Sigmoid colon (tissue), 6 donors: ENCODE measurements at regions not wholly inside any gene's neighbourhood (a gene's known extent, or its start where the extent isn't known, plus 50 kb on each side); places are given as distances from the start of the nearest gene placed in this dataset.

Experiments
- DNase-seq: peaks from one replicate; pipeline ENCODE4 v3.0.0-alpha.2; 2019
- H3K27ac ChIP-seq, 4 donors: fragments of 200-600 bp; sonication (generic); one replicate each; pipeline ENCODE4 v1.5.1; 2016 to 2019; ENCODE audit warnings: mild to moderate bottlenecking in 1 of 4
- H3K27me3 ChIP-seq, 3 donors: fragments of 200-600 bp; sonication (generic); one replicate each; pipeline ENCODE4 v1.5.1; 2019; ENCODE audit warnings: mild to moderate bottlenecking in 1 of 3
- H3K36me3 ChIP-seq, 4 donors: fragments of 200-600 bp; sonication (generic); one replicate each; pipeline ENCODE4 v1.5.1; 2016 to 2019
- H3K4me1 ChIP-seq, 4 donors: fragments of 200-600 bp; sonication (generic); one replicate each; pipeline ENCODE4 v1.5.1; 2017 to 2019
- H3K4me3 ChIP-seq, 4 donors: fragments of 200-600 bp; sonication (generic); one replicate each; pipeline ENCODE4 v1.5.1; 2017 to 2019; ENCODE audit warnings: mild to moderate bottlenecking in 2 of 4, moderate library complexity in 1 of 4
- H3K9me3 ChIP-seq, 4 donors: fragments of 200-600 bp in 3 of 4; sonication (generic) in 3 of 4; one replicate each; pipeline versions ENCODE4 v1.5.1 to v1.6.1; 2013 to 2019
- EP300 ChIP-seq, 4 donors: sonication (generic); formaldehyde crosslinking; IDR thresholded peaks; one replicate each; pipeline ENCODE4 v1.6.1; 2017; ENCODE audit warnings: antibody characterized with exemption in 4 of 4
- POLR2A ChIP-seq, 2 donors: fragments of 450-650 bp; IDR thresholded peaks; one replicate each; pipeline ENCODE4 v1.6.1; 2016; ENCODE audit warnings: antibody characterized with exemption in 2 of 2, mild to moderate bottlenecking in 2 of 2, moderate library complexity in 2 of 2
- POLR2AphosphoS5 ChIP-seq, 4 donors: sonication (generic); formaldehyde crosslinking; IDR thresholded peaks; one replicate each; pipeline ENCODE4 v1.6.1; 2017; ENCODE audit warnings: antibody characterized with exemption in 4 of 4
- WGBS, 2 donors: extraction: QIAGEN DNeasy Blood & Tissue Kit; methylation state at CpG; one replicate each; pipeline ENCODE4 v1.1.7; 2013; 5-methylcytosine and 5-hydroxymethylcytosine counted together
- intact Hi-C: fragments of 100-400 bp; cut with DNase I; formaldehyde crosslinking; loops from one replicate; pipeline ENCODE4 v1.15.1; 2023
- TF ChIP-seq, protein P1 (sequence below), 4 experiments: fragments of 450-650 bp in 3 of 4; fragments of 200-600 bp in 1 of 4; IDR thresholded peaks; one replicate each; pipeline ENCODE4 v1.5.1; 2016 to 2019; ENCODE audit warnings: antibody characterized with exemption in 4 of 4, mild to moderate bottlenecking in 3 of 4, moderate library complexity in 2 of 4
- donor health status: healthy with polysubstance abuse.
- donor health status: healthy.

DNA sequence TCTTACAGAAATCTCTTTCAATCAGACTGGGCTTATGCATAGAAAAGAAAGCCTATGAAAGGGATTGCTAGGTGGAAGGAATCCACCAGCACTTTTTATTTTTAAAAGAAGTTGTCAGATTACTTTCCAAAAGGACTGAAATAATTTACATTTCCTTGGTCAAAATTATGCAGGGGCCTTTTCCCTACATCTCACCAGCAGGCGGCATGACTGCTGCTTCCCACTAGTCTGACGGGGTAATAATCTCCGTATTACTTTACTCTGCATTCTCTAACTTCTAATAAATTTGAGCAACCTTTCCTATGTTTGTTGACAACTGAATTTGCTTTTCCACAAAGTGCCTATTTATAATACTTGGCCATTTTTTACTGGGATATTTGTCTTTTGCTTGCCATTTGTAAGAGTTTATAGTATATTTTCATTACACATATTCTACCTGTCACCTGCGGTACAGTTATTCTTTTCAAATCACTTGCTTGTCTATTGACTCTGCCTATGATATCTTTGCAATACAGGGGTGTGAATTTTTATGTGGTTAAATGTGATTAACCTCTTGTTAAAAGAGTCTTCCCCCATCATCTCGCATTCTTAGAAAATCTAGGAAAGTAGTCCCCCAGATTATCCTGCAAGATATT is 51.9 kb upstream of the USP47 start:
- H3K36me3 ChIP-seq = no peaks in the 10 kb centered on the region
- peaks cover 0 to 3% (median 0%) of the 10 kb centered on the region in 4 donors for H3K4me1 ChIP-seq
- WGBS, 2 donors = 27 to 52% methylated on average over 5 of the region's 5 CpGs
- no peak for DNase-seq
- no peak for TF ChIP-seq POLR2A (IDR thresholded peaks at IDR 0.05)
- TF ChIP-seq EP300 (IDR thresholded peaks at IDR 0.05) = no peak
- TF ChIP-seq, protein P1, sequence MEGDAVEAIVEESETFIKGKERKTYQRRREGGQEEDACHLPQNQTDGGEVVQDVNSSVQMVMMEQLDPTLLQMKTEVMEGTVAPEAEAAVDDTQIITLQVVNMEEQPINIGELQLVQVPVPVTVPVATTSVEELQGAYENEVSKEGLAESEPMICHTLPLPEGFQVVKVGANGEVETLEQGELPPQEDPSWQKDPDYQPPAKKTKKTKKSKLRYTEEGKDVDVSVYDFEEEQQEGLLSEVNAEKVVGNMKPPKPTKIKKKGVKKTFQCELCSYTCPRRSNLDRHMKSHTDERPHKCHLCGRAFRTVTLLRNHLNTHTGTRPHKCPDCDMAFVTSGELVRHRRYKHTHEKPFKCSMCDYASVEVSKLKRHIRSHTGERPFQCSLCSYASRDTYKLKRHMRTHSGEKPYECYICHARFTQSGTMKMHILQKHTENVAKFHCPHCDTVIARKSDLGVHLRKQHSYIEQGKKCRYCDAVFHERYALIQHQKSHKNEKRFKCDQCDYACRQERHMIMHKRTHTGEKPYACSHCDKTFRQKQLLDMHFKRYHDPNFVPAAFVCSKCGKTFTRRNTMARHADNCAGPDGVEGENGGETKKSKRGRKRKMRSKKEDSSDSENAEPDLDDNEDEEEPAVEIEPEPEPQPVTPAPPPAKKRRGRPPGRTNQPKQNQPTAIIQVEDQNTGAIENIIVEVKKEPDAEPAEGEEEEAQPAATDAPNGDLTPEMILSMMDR (IDR thresholded peaks at IDR 0.05) = peak in 3 of 4 experiments; percentile 16 to 69 (median 25)
- no peak for TF ChIP-seq POLR2AphosphoS5 (IDR thresholded peaks at IDR 0.05)
- no peaks in the 10 kb centered on the region for H3K9me3 ChIP-seq
- intact Hi-C loops = loop anchor here (10.0 kb wide), 1 partner anchor 125 kb away; no protein-coding TSS in a partner anchor
- H3K4me3 ChIP-seq = no peak overlapping the region
- H3K27ac ChIP-seq = no peak overlapping the region
- no peaks in the 10 kb centered on the region for H3K27me3 ChIP-seq

DNA sequence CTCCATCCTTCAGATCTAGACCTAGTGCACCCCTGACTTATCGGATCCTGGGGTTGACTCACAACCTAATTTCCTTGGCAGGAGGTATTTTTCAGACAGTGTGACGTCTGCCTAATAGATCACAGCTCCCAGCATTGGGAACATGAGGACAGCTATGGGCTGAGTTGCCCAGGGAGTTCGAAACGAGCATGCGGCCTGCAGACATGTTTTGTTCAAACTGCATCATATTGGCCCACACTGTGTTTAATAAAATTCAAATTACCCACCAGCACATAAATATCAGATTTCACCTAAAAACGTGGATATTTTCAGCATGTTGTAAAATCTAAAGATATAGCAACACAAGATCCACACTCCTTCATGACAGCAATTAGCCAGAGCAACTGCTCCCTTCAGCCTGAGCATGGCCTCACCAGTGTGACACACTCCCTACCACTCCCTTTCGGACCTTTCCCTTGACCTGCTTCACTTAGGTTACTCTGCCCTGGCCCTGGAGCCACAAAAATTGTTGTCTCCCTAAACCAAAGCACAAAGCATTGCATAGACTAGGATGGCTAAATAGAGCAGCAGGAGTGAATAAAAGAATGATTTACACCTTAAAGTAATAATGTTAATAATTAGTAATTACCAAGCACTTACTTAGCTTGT is 53.6 kb upstream of the USP47 start:
- no peak for TF ChIP-seq POLR2A (IDR thresholded peaks at IDR 0.05)
- TF ChIP-seq, protein P1 (IDR thresholded peaks at IDR 0.05) = peak in 1 of 4 experiments; percentile 9
- H3K4me3 ChIP-seq = no peak overlapping the region
- 40 to 63% methylated on average over 7 of the region's 7 CpGs for WGBS, 2 donors
- no peak overlapping the region for H3K27ac ChIP-seq
- H3K27me3 ChIP-seq = no peaks in the 10 kb centered on the region
- no peak for DNase-seq
- H3K9me3 ChIP-seq = no peaks in the 10 kb centered on the region
- H3K36me3 ChIP-seq = no peaks in the 10 kb centered on the region
- intact Hi-C loops = no loop called here
- H3K4me1 ChIP-seq = peaks cover 0 to 3% (median 0%) of the 10 kb centered on the region in 4 donors

DNA sequence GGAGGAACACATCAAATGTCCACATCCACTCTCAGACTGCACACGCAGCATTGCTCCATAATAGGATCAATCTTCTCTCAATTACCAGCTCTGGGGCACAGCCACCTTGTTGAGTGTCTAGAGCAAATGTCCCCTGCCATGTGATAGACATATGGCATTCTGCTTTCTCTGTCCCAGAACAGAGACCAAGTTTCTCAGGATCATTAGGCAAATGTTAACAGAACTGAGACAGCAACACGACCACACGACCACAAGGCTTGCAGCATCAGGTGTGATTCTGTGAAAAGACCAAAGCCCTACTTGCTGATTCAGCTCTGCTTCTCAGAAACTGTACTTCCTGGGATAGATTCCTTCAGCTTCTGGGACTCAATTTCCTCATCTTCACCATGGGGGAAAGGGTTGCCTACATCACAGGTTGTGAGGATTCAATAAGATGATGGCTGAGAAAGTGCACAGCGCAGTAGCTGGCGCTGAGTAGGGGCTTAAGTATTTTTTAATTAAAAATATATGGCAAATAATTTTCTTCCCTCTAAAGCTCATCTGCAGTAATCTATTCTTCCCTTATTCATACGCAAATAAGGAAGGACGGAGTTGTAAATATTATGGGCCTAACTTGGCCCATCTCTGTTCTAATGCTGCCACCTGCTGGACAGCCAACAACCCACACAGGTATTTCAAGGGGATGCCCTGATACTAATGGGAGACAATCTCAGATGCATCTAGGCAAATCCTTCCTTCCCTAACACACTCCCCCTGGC is 54.3 kb upstream of the USP47 start:
- WGBS, 2 donors = 67 to 68% methylated on average over 7 of the region's 7 CpGs
- H3K4me1 ChIP-seq = peaks cover 0 to 3% (median 0%) of the 10 kb centered on the region in 4 donors
- no peak for TF ChIP-seq POLR2AphosphoS5 (IDR thresholded peaks at IDR 0.05)
- TF ChIP-seq, protein P1 (IDR thresholded peaks at IDR 0.05) = peak; percentile 87 to 92 (median 88)
- intact Hi-C loops = loop anchor here (2.0 kb wide), 4 partner anchors 165 to 995 kb away; partner anchors contain the start of gene GALNT18
- H3K27me3 ChIP-seq = no peaks in the 10 kb centered on the region
- H3K27ac ChIP-seq = peak overlapping the region in 1 of 4 donors; percentile 9
- no peaks in the 10 kb centered on the region for H3K36me3 ChIP-seq
- no peaks in the 10 kb centered on the region for H3K9me3 ChIP-seq
- DNase-seq = peak; percentile 85
- no peak overlapping the region for H3K4me3 ChIP-seq

DNA sequence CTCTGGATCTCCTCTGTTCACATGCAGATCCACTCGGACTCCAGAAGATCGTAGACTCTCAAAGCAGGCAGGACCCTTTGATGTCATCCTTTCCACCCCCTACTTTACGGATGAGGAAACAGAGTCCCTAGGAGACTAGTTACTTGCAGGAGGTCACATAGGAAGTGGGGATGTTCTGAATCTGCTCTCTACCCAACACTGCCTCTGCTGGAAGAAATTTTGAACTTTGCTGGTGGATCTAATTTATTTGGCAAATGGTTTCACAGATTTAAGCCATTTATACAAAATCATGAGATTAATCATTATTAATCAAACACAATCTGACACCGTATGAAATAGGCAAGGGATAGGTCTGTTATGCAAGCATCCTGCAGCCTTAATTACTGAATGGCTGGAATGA is 55.0 kb upstream of the USP47 start:
- H3K27ac ChIP-seq = no peak overlapping the region

More for the DNA sequence above, 55.0 kb upstream of the USP47 start:
- Histone ChIP-seq H3K36me3 (no peaks in the 10 kb centered on the region), H3K4me1 (peaks cover 0 to 3% (median 0%) of the 10 kb centered on the region in 4 donors), H3K4me3 (no peak overlapping the region), H3K9me3 (no peaks in the 10 kb centered on the region), H3K27me3 (no peaks in the 10 kb centered on the region)
- TF ChIP-seq, protein P1 (IDR thresholded peaks at IDR 0.05) = peak in 3 of 4 experiments; percentile 24 to 59 (median 54)
- TF ChIP-seq EP300 (IDR thresholded peaks at IDR 0.05) (no peak), POLR2A (IDR thresholded peaks at IDR 0.05) (no peak), POLR2AphosphoS5 (IDR thresholded peaks at IDR 0.05) (no peak)
- DNase-seq = no peak
- WGBS, 2 donors = 83 to 84% methylated on average over 4 of the region's 4 CpGs
- intact Hi-C loops = loop anchor here (2.0 kb wide), 4 partner anchors 164 to 994 kb away; partner anchors contain the start of gene GALNT18
